Activated CD8-positive, alpha-beta T cell treated with anti-CD3 and anti-CD28 coated beads for 36 hours (primary cell): ENCODE measurements at regions not wholly inside any gene's neighbourhood (a gene's known extent, or its start where the extent isn't known, plus 50 kb on each side); places are given as distances from the start of the nearest gene placed in this dataset.

ENCODE experiments used
- ATAC-seq: fragments of 200-7000 bp; cut with Tn5 transposase; one replicate; pipeline ENCODE4 v1.10.0; 2021; ENCODE audit warnings: mild to moderate bottlenecking, moderate library complexity
- CTCF ChIA-PET: fragments of 350-600 bp; sonication (Branson Sonifier 250); formaldehyde crosslinking; loops from one replicate; lab custom pipeline; 2021; ENCODE audit warnings: antibody characterized with exemption; lab: Charles Lee
- POLR2A ChIA-PET: fragments of 350-600 bp; sonication (Branson Sonifier 250); formaldehyde crosslinking; loops from one replicate; lab custom pipeline; 2021; ENCODE audit warnings: antibody characterized with exemption; lab: Charles Lee
- DNase-seq: peaks from one replicate; pipeline ENCODE4 v3.0.0-alpha.2; 2020
- H3K27ac Mint-ChIP-seq: one replicate; pipeline ENCODE4 v1.8.0; 2021; ENCODE audit warnings: mild to moderate bottlenecking, mixed read lengths
- H3K27me3 Mint-ChIP-seq: one replicate; pipeline ENCODE4 v1.8.0; 2021; ENCODE audit warnings: mixed read lengths
- H3K36me3 Mint-ChIP-seq: one replicate; pipeline ENCODE4 v1.8.0; 2021; ENCODE audit warnings: low read depth, mixed read lengths
- H3K4me1 Mint-ChIP-seq: one replicate; pipeline ENCODE4 v1.8.0; 2021; ENCODE audit warnings: low read depth, mixed read lengths
- H3K4me3 Mint-ChIP-seq: one replicate; pipeline ENCODE4 v1.8.0; 2021; ENCODE audit warnings: mild to moderate bottlenecking, moderate library complexity, mixed read lengths
- H3K9me3 Mint-ChIP-seq: one replicate; pipeline ENCODE4 v1.8.0; 2021; ENCODE audit warnings: mixed read lengths
- intact Hi-C: fragments of 100-400 bp; cut with micrococcal nuclease; formaldehyde crosslinking; loops from one replicate; pipeline ENCODE4 v1.10.0; 2022
- TF ChIP-seq, protein P1 (sequence below): fragments of 200-600 bp; IDR thresholded peaks from one replicate; pipeline ENCODE4 v1.8.0; 2022; ENCODE audit warnings: antibody characterized with exemption, mild to moderate bottlenecking

DNA sequence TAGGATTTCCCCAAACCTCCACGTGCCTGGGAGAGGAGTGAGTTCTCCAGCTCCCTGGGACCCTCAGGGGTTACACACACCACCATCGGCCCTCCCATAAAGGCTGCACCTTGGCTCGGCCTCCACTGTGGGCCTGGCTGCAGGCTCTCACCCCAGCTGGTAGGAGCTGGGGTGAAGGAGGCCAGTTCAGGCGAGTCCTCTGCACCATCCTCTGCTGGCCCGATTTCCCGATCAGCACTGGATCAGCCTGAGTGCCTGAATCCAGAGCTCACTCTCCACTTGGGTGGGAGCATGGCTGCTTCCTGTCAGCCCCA lies 115.1 kb upstream of the RET start:
- Mint-ChIP-seq H3K9me3 (no peaks in the 10 kb centered on the region), H3K36me3 (no peaks in the 10 kb centered on the region), H3K27me3 (no peaks in the 10 kb centered on the region), H3K4me3 (no peak overlapping the region), H3K27ac (no peak overlapping the region), H3K4me1 (no peaks in the 10 kb centered on the region)
- ChIA-PET POLR2A (no interaction called here), CTCF (no interaction called here)
- ATAC-seq, result no peak
- TF ChIP-seq, protein P1, sequence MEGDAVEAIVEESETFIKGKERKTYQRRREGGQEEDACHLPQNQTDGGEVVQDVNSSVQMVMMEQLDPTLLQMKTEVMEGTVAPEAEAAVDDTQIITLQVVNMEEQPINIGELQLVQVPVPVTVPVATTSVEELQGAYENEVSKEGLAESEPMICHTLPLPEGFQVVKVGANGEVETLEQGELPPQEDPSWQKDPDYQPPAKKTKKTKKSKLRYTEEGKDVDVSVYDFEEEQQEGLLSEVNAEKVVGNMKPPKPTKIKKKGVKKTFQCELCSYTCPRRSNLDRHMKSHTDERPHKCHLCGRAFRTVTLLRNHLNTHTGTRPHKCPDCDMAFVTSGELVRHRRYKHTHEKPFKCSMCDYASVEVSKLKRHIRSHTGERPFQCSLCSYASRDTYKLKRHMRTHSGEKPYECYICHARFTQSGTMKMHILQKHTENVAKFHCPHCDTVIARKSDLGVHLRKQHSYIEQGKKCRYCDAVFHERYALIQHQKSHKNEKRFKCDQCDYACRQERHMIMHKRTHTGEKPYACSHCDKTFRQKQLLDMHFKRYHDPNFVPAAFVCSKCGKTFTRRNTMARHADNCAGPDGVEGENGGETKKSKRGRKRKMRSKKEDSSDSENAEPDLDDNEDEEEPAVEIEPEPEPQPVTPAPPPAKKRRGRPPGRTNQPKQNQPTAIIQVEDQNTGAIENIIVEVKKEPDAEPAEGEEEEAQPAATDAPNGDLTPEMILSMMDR, result no peak
- DNase-seq, result no peak
- intact Hi-C loops, result loop anchor here (10.0 kb wide), 1 partner anchor 63 kb away; no protein-coding TSS in a partner anchor

DNA sequence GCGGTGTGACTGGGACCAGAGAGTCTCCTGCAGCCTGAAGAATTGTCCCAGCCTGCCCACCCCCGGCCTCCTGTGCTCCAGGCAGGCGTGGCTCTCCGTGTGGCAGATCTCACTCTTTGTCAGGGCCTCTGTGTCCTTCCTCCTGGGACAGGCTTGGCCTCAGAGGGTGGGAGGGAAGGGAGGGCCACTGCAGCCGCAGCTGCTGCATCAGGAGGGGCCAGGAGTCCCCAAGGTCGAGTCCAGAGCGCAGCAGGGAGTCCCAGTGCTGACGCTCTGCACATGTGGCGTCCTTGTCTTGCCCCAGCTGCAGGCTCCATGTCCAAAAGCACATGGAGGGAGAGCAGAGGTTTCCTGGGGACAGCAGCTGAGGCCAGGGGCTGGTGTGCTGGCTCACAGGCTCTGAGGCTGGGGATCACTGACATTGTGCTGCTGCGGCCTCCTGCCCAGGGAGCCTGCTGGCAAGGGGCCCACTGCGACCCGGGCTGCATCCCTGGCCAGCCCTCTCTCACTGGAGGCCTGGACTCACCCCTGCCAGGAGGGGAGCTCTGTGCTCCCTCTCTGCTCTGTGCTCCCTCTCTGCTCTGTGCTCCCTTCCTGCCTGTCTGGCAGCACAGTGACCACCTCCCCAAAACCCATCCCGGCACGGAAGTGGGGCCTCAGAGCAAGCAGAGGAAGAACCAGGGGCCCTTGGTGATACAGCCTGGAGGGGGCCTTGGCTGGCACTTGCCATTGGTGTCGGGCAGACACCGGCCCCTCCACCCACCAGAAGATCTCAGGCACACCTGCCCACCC lies 114.6 kb upstream of the RET start:
- Mint-ChIP-seq H3K36me3 (no peaks in the 10 kb centered on the region), H3K4me3 (no peak overlapping the region), H3K9me3 (no peaks in the 10 kb centered on the region), H3K27me3 (no peaks in the 10 kb centered on the region), H3K4me1 (no peaks in the 10 kb centered on the region), H3K27ac (no peak overlapping the region)
- intact Hi-C loops, result loop anchor here (10.0 kb wide), 1 partner anchor 62 kb away; no protein-coding TSS in a partner anchor
- TF ChIP-seq, protein P1, result no peak
- CTCF ChIA-PET, result no interaction called here
- no peak for ATAC-seq
- DNase-seq, result no peak
- POLR2A ChIA-PET, result no interaction called here

DNA sequence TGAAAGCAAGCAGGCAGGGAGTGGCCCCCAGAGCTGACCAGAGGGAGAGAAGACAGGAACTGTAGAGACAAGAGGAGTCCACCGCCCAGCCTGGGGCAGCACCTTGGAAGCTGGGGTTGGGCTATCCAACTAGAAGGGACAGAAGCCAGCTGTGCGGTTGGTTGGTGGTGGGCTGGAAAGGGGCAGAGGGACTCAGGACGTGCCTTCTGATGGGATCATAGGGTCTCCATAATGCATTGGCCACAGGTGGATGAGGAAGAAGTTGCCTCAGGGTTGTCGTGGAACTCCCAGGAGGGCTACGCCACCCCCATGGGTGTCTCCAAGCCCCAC lies 114.0 kb upstream of the RET start:
- ChIA-PET POLR2A (no interaction called here), CTCF (no interaction called here)
- H3K4me3 Mint-ChIP-seq, result no peak overlapping the region
- DNase-seq (no peak), ATAC-seq (no peak)
- intact Hi-C loops, result loop anchor here (10.0 kb wide), 1 partner anchor 62 kb away; no protein-coding TSS in a partner anchor
- TF ChIP-seq, protein P1, result no peak
- H3K9me3 Mint-ChIP-seq, result no peaks in the 10 kb centered on the region
- no peaks in the 10 kb centered on the region for H3K4me1 Mint-ChIP-seq
- no peak overlapping the region for H3K27ac Mint-ChIP-seq
- H3K27me3 Mint-ChIP-seq, result no peaks in the 10 kb centered on the region
- no peaks in the 10 kb centered on the region for H3K36me3 Mint-ChIP-seq

DNA sequence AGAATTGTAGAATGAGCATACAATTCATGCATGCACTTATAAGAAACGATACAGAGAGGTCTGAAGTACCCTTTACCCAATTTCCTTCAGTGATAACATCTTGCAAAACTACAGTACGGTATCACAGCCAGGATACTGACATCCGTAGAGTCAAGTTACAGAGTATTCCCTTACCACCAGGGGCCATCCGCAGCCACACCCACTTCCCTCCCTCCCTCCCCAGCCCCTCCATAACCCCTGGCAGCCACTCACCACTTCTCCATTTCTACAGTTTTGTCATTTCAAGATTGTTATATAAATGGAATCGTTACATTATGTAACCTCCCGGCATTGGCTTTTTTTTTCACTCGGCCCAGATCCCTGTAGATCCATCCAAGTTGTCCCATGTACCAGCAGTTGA lies 113.6 kb upstream of the RET start:
- ATAC-seq, result no peak
- Mint-ChIP-seq H3K27ac (no peak overlapping the region), H3K9me3 (no peaks in the 10 kb centered on the region), H3K27me3 (no peaks in the 10 kb centered on the region), H3K4me1 (no peaks in the 10 kb centered on the region), H3K36me3 (no peaks in the 10 kb centered on the region), H3K4me3 (no peak overlapping the region)
- intact Hi-C loops, result loop anchor here (10.0 kb wide), 1 partner anchor 61 kb away; no protein-coding TSS in a partner anchor
- DNase-seq, result no peak
- TF ChIP-seq, protein P1, result no peak
- CTCF ChIA-PET, result no interaction called here
- POLR2A ChIA-PET, result no interaction called here

DNA sequence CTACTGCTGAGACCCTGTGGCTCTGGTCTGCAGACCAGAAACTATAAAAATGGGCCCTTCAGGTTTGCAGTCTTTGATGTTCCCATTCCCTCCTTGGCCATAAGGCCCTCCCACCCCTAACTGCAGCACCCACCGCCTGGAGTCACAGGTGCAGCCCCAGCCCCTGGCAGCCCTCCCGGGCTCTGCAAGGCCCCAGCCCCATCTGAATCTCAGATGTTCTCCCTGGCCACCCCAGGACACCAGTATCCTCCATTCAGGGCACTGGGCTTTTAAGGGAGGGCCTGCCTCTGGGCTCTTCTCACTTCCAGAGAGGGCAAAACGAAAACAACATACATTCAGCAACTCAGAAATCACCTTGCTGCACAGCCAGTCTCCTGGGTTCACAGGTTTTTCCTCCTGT lies 107.7 kb upstream of the RET start:
- Mint-ChIP-seq H3K4me1 (no peaks in the 10 kb centered on the region), H3K27ac (no peak overlapping the region), H3K4me3 (no peak overlapping the region), H3K36me3 (no peaks in the 10 kb centered on the region), H3K9me3 (no peaks in the 10 kb centered on the region), H3K27me3 (no peaks in the 10 kb centered on the region)
- no peak for DNase-seq
- CTCF ChIA-PET, result no interaction called here
- POLR2A ChIA-PET, result no interaction called here
- ATAC-seq, result no peak
- TF ChIP-seq, protein P1, result no peak
- intact Hi-C loops, result loop anchor here (10.0 kb wide), 1 partner anchor 56 kb away; no protein-coding TSS in a partner anchor
